OCI-LY7 (cell line): ENCODE measurements at regions not wholly inside any gene's neighbourhood (a gene's known extent, or its start where the extent isn't known, plus 50 kb on each side); places are given as distances from the start of the nearest gene placed in this dataset.

Source experiments
- EZH2phosphoT487 ChIP-seq: fragments of 200-600 bp; sonication (generic); IDR thresholded peaks from 2 replicates; pipeline ENCODE4 v1.6.1; 2018; ENCODE audit warnings: low read depth, borderline replicate concordance, mild to moderate bottlenecking, mixed run types, antibody characterized with exemption, low read length, moderate library complexity, mixed read lengths
- TF ChIP-seq, protein P1 (sequence below): fragments of 200-600 bp; sonication (generic); conservative IDR thresholded peaks from 2 replicates; pipeline ENCODE4 v1.5.1; 2014; ENCODE audit warnings: mild to moderate bottlenecking, antibody characterized with exemption, low read length, moderate library complexity, mixed read lengths

DNA sequence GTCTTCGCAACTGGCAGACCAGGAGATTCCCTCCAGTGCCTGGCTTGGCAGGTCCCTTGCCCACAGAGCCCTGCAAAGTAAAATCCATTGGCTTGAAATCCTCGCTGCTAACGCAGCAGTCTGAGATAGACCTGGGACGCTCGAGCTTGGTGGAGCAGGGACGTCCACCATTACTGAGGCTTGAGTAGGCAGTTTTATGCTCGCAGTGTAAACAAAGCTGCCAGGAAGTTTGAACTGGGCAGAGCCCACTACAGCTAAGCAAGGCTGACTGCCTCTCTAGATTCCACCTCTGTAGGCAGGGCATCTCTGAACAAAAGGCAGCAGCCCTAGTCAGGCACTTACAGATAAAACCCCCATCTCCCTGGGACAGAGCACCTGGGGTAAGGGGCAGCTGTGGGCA is 205.0 kb upstream of the MME start:
- TF ChIP-seq, protein P1, sequence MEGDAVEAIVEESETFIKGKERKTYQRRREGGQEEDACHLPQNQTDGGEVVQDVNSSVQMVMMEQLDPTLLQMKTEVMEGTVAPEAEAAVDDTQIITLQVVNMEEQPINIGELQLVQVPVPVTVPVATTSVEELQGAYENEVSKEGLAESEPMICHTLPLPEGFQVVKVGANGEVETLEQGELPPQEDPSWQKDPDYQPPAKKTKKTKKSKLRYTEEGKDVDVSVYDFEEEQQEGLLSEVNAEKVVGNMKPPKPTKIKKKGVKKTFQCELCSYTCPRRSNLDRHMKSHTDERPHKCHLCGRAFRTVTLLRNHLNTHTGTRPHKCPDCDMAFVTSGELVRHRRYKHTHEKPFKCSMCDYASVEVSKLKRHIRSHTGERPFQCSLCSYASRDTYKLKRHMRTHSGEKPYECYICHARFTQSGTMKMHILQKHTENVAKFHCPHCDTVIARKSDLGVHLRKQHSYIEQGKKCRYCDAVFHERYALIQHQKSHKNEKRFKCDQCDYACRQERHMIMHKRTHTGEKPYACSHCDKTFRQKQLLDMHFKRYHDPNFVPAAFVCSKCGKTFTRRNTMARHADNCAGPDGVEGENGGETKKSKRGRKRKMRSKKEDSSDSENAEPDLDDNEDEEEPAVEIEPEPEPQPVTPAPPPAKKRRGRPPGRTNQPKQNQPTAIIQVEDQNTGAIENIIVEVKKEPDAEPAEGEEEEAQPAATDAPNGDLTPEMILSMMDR = no peak
- no peak for TF ChIP-seq EZH2phosphoT487
